RWPE1 (cell line): ENCODE measurements at regions not wholly inside any gene's neighbourhood (a gene's known extent, or its start where the extent isn't known, plus 50 kb on each side); places are given as distances from the start of the nearest gene placed in this dataset.
"Not testable (repeated sequence)": the region's sequence is repeated elsewhere in the genome, so short reads cannot be mapped to it uniquely, and the experiment has no call there.

Source experiments
- CTCF ChIA-PET: fragments of 350-600 bp; sonication (Branson Sonifier 250); formaldehyde crosslinking; extraction: SDS; loops from one replicate; lab custom pipeline; 2021; lab: Yijun Ruan, JAX
- POLR2A ChIA-PET: fragments of 400-600 bp; formaldehyde crosslinking; extraction: SDS; loops from one replicate; lab custom pipeline; 2020; ENCODE audit warnings: antibody characterized with exemption; ENCODE audit not compliant: low non-redundant PET; lab: Yijun Ruan, JAX
- DNase-seq: peaks from one replicate; pipeline ENCODE4 v3.0.0; 2012; ENCODE audit warnings: low spot score
- H3K27ac ChIP-seq: fragments of 450-650 bp; 2 replicates; pipeline ENCODE4 v1.5.1; 2017
- TF ChIP-seq, protein P1 (sequence below): fragments of 450-650 bp; conservative IDR thresholded peaks from 2 replicates; pipeline ENCODE4 v1.5.1; 2017; ENCODE audit warnings: low read depth, mild to moderate bottlenecking

DNA sequence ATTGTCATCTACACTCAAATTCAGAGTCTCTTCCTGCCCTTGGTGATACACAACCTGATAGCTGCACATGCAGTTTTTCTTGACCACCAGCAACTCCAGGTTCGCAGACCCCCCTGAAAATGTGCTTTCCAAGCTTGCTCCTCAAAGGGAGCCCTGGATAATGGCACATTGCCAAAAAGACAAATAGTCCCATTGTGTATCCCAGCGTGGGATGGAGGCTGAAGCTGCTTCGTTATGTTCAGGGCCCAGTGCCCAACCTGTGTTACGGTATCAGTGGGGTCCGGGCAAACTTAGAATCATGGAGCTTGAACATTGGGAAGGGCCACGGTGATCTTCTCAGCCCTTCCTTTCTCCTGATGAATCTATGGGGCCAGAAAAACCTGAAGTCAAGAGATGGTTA, 173.0 kb downstream of the TEX29 start:
- CTCF ChIA-PET = interaction anchor here (0.6 kb wide), 1 partner anchor 1197 kb away, joined by 4 read pairs; no protein-coding TSS in a partner anchor

DNA sequence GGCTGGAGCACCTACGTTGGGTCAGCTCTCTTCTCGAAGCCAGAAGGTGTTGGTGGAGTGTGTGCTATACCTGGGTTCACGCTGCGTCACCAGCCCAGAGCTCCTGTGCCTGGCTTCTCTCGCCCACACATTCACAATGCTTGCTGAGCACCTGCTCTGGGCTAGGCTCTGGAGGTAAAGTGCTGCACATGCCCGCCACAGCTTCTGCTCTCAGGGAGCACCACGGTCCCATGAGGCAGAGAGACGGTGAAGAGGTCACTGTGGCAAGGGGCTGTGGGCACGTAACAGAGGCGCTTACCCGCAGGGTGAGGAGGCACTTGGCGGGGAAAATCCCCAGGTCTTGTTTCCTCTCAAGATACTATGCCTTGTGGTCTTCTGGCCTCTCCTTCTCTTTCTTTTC, 174.2 kb downstream of the TEX29 start:
- H3K27ac ChIP-seq = no peak overlapping the region
- TF ChIP-seq, protein P1, sequence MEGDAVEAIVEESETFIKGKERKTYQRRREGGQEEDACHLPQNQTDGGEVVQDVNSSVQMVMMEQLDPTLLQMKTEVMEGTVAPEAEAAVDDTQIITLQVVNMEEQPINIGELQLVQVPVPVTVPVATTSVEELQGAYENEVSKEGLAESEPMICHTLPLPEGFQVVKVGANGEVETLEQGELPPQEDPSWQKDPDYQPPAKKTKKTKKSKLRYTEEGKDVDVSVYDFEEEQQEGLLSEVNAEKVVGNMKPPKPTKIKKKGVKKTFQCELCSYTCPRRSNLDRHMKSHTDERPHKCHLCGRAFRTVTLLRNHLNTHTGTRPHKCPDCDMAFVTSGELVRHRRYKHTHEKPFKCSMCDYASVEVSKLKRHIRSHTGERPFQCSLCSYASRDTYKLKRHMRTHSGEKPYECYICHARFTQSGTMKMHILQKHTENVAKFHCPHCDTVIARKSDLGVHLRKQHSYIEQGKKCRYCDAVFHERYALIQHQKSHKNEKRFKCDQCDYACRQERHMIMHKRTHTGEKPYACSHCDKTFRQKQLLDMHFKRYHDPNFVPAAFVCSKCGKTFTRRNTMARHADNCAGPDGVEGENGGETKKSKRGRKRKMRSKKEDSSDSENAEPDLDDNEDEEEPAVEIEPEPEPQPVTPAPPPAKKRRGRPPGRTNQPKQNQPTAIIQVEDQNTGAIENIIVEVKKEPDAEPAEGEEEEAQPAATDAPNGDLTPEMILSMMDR = no peak
- POLR2A ChIA-PET = no interaction called here
- no peak for DNase-seq
- CTCF ChIA-PET = no interaction called here

More for the DNA sequence above, 173.0 kb downstream of the TEX29 start:
- DNase-seq = no peak
- TF ChIP-seq, protein P1 = no peak
- H3K27ac ChIP-seq = no peak overlapping the region
- POLR2A ChIA-PET = no interaction called here

DNA sequence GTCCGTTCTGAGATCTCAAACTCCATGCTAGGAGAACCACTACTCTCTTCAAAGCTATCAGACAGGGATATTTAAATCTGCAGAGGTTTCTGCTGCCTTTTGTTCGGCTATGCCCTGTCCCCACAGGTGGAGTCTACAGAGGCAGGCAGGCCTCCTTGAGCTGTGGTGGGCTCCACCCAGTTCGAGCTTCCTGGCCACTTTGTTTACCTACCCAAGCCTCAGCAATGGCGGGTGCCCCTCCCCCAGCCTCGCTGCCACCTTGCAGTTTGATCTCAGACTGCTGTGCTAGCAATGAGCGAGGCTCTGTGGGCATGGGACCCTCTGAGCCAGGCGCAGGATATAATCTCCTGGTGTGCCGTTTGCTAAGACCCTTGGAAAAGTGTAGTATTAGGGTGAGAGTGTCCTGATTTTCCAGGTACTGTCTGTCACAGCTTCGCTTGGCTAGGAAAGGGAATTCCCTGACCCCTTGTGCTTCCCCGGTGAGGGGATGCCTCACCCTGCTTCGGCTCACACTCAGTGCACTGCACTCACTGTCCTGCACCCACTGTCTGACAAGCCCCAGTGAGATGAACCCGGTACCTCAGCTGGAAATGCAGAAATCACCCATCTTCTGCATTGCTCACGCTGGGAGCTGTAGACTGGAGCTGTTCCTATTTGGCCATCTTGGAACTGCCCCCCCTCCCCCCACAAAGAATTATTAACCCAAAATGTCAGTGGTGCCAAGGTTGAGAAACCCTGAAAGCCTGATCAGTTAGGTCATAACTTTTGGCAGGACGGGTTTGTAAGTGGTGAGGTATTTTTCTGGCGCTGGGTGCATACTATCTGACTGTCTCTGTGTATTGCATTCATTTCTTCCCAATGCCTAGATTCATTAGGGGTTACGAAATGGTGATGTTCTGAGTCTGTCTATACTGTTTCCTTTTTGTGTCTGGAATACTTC, 181.4 kb downstream of the TEX29 start:
- POLR2A ChIA-PET, H3K27ac ChIP-seq, CTCF ChIA-PET, DNase-seq: not testable (repeated sequence)

DNA sequence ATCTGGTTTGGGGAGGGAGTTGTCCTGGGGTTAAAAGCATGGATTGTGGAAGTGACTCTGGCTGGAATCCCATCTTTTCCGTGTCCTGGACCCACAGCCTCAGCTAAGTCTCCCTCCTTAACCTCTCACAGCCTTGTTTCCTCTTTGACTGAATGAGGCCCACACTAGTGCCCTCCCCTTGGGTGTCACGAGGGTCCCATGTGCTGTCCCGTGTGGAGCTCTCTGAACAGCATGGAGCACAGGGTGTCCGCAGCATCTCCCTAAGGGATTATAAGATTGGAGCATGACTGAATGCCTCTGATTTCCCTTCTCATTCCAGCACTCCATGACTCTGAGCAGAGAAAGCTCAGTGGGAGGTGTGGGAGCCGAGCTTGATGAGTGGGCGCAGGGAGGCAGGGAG, 182.5 kb downstream of the TEX29 start:
- CTCF ChIA-PET = interaction anchor here (0.7 kb wide), 1 partner anchor 28 kb away, joined by 3 read pairs; no protein-coding TSS in a partner anchor

DNA sequence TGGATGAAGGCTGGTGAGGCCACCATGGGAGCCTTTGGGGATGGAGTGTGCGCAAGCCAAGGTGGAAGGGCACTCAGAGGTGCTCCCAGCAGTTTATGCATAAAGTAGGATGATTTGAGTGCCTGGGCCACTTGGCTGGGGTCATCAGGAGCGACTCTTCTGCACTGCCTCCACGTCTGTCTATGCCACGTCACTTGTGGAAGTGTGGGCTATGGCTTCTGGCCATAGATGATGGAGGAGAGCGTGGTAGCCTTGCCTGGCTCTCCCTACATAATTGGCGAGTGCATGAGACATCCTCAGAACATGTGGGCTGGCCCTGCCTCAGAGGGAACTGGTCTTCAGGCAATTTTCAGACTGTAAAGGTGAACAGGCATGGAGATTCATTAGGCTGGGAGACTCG, 182.9 kb downstream of the TEX29 start:
- ChIA-PET POLR2A (no interaction called here), CTCF (interaction anchor here (0.7 kb wide), 1 partner anchor 27 kb away, joined by 3 read pairs; no protein-coding TSS in a partner anchor)
- H3K27ac ChIP-seq = no peak overlapping the region
- DNase-seq = no peak
- TF ChIP-seq, protein P1 = no peak

More for the DNA sequence above, 182.5 kb downstream of the TEX29 start:
- no peak overlapping the region for H3K27ac ChIP-seq
- DNase-seq = no peak
- POLR2A ChIA-PET = no interaction called here
- TF ChIP-seq, protein P1 = no peak

DNA sequence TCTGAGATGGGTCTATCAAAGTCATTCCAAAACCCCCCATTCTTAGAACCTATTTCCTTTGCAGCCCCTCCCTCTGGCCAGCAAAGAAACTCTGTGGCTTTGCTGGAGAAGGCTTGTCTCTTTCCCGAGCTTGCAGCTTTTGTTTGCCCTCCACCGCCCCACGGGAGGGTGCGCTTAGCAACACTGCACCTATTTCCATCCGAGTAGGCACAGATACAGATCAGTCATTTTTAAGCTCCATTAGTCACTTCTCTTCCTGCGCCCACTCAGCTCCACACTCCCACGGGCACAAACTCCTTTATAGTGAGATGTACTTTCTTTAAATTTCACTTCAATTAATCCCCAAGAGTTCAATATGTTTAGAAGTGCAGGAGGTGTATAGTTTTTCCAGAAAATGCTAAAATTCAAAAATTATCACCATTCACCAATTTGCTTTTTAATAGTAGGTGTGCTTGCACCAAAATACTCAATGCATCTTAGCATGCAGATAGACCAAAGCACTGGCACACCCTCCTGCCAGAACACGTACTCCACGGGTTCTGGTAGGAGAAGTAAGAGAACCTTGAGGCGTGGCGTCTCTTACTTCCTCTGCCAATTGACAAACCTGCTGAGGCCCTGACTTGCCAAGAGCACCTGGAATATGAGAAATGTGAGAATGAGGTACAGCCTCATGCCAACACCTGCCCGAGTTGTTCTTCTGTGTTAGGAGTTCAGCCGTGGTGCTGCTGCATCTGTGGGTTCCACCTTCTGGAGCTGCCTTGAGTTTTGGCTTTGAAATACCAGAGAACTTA, 183.7 kb downstream of the TEX29 start:
- TF ChIP-seq, protein P1 = no peak
- DNase-seq = peak; percentile 9
- POLR2A ChIA-PET = no interaction called here
- no peak overlapping the region for H3K27ac ChIP-seq
- CTCF ChIA-PET = no interaction called here
